B cell (primary cell): ENCODE measurements at regions not wholly inside any gene's neighbourhood (a gene's known extent, or its start where the extent isn't known, plus 50 kb on each side); places are given as distances from the start of the nearest gene placed in this dataset.

Experiments
- ATAC-seq: fragments of 200-7000 bp; cut with Tn5 transposase; one replicate; pipeline ENCODE4 v1.10.0; 2021; ENCODE audit warnings: low read depth, mild to moderate bottlenecking, moderate number of reproducible peaks, moderate library complexity
- CTCF ChIA-PET: fragments of 350-600 bp; sonication (Branson Sonifier 250); formaldehyde crosslinking; loops from one replicate; lab custom pipeline; 2021; ENCODE audit warnings: antibody characterized with exemption, inconsistent platforms; lab: Charles Lee
- POLR2A ChIA-PET: fragments of 350-600 bp; sonication (Branson Sonifier 250); formaldehyde crosslinking; loops from one replicate; lab custom pipeline; 2021; ENCODE audit warnings: antibody characterized with exemption; lab: Charles Lee
- DNase-seq: peaks from one replicate; pipeline ENCODE4 v3.0.0; 2013
- H2AFZ ChIP-seq: 2 replicates; pipeline ENCODE4 v1.6.1; 2012; ENCODE audit warnings: mild to moderate bottlenecking, low read depth, low read length; ENCODE audit not compliant: insufficient read depth, poor library complexity, severe bottlenecking
- H3K27ac ChIP-seq, 2 donors: 1 replicate in 1 of 2; 2 replicates in 1 of 2; pipeline ENCODE4 v1.5.1; 2012 to 2013; ENCODE audit warnings: low read length in 2 of 2, mild to moderate bottlenecking in 2 of 2, moderate library complexity in 1 of 2
- H3K27me3 ChIP-seq, 4 experiments: fragments of 200-600 bp in 1 of 4; sonication (generic) in 1 of 4; replicated peaks in 1 of 4; 1 replicate in 2 of 4; 2 replicates in 2 of 4; pipeline versions ENCODE4 v1.6.1 to v1.7.0; 2013 to 2016; ENCODE audit warnings: low read length in 3 of 4, mild to moderate bottlenecking in 2 of 4, mixed read lengths in 1 of 4, moderate library complexity in 1 of 4; ENCODE audit not compliant: insufficient read depth in 4 of 4, control insufficient read depth in 3 of 4; ENCODE audit errors: control extremely low read depth in 1 of 4
- H3K36me3 ChIP-seq, 2 experiments: replicated peaks in 1 of 2; 1 replicate in 1 of 2; 2 replicates in 1 of 2; pipeline versions ENCODE4 v1.6.1 to v1.7.1; 2013; ENCODE audit warnings: low read length in 1 of 2; ENCODE audit not compliant: insufficient read depth in 2 of 2, control insufficient read depth in 1 of 2; ENCODE audit errors: control extremely low read depth in 1 of 2, extremely low read depth in 1 of 2
- H3K4me1 ChIP-seq, 2 donors: fragments of 200-600 bp in 1 of 2; sonication (generic) in 1 of 2; 1 replicate in 1 of 2; 2 replicates in 1 of 2; pipeline versions ENCODE4 v1.5.1 to v1.6.1; 2013 to 2017; ENCODE audit warnings: low read length in 2 of 2; ENCODE audit not compliant: control insufficient read depth in 2 of 2, insufficient read depth in 2 of 2
- H3K4me2 ChIP-seq: replicated peaks from 2 replicates; pipeline ENCODE3; 2012; ENCODE audit warnings: mild to moderate bottlenecking, low read depth, low read length; ENCODE audit not compliant: poor library complexity, severe bottlenecking
- H3K4me3 ChIP-seq, 5 experiments: fragments of 200-600 bp in 1 of 5; sonication (generic) in 1 of 5; 1 replicate in 3 of 5; 2 replicates in 2 of 5; pipeline versions ENCODE4 v1.5.1 to v1.7.0; 2011 to 2016; ENCODE audit warnings: low read length in 4 of 5, mild to moderate bottlenecking in 4 of 5, low read depth in 2 of 5, control low read depth in 1 of 5, moderate library complexity in 1 of 5; ENCODE audit not compliant: insufficient read depth in 1 of 5; ENCODE audit errors: control extremely low read depth in 1 of 5, extremely low read depth in 1 of 5
- H3K79me2 ChIP-seq: fragments of 200-600 bp; sonication (generic); one replicate; pipeline ENCODE4 v1.6.0; 2016; ENCODE audit warnings: low read length; ENCODE audit not compliant: control insufficient read depth, insufficient read depth
- H3K9ac ChIP-seq: fragments of 200-600 bp; sonication (generic); 2 replicates; pipeline ENCODE4 v1.6.1; 2017; ENCODE audit warnings: mild to moderate bottlenecking, low read length, moderate library complexity
- H3K9me3 ChIP-seq, 3 donors: one replicate each; pipeline versions ENCODE4 v1.6.1 to v1.7.1; 2013; ENCODE audit warnings: low read length in 2 of 3; ENCODE audit not compliant: control insufficient read depth in 2 of 3, insufficient read depth in 1 of 3; ENCODE audit errors: control extremely low read depth in 1 of 3
- H4K20me1 ChIP-seq: 2 replicates; pipeline ENCODE4 v1.6.0; 2012; ENCODE audit warnings: mild to moderate bottlenecking, low read length; ENCODE audit not compliant: insufficient read depth, control insufficient read depth, poor library complexity, severe bottlenecking
- H3K27ac Mint-ChIP-seq: one replicate; pipeline ENCODE4 v1.8.0; 2021; ENCODE audit warnings: mixed read lengths
- H3K27me3 Mint-ChIP-seq: one replicate; pipeline ENCODE4 v1.8.0; 2021; ENCODE audit warnings: mixed read lengths
- H3K4me1 Mint-ChIP-seq: one replicate; pipeline ENCODE4 v1.8.0; 2021; ENCODE audit warnings: mixed read lengths
- H3K4me3 Mint-ChIP-seq: one replicate; pipeline ENCODE4 v1.8.0; 2021; ENCODE audit warnings: mixed read lengths
- H3K9me3 Mint-ChIP-seq: one replicate; pipeline ENCODE4 v1.8.0; 2022; ENCODE audit warnings: mixed read lengths; ENCODE audit not compliant: insufficient read depth
- EZH2 ChIP-seq: IDR thresholded peaks from 2 replicates; pipeline ENCODE4 v1.6.1; 2012; ENCODE audit warnings: borderline replicate concordance, low read depth, mild to moderate bottlenecking, moderate library complexity, low read length; ENCODE audit not compliant: insufficient read depth, poor library complexity, severe bottlenecking
- WGBS: methylation state at CpG from one replicate; pipeline ENCODE4 v1.1.5; 2013; ENCODE audit warnings: missing lambda C conversion rate; ENCODE audit not compliant: insufficient coverage; 5-methylcytosine and 5-hydroxymethylcytosine counted together
- intact Hi-C: fragments of 100-400 bp; cut with micrococcal nuclease; formaldehyde crosslinking; loops from one replicate; pipeline ENCODE4 v1.10.0; 2022
- TF ChIP-seq, protein P1 (sequence below): fragments of 200-600 bp; IDR thresholded peaks from one replicate; pipeline ENCODE4 v1.8.0; 2022; ENCODE audit warnings: antibody characterized with exemption, mild to moderate bottlenecking

DNA sequence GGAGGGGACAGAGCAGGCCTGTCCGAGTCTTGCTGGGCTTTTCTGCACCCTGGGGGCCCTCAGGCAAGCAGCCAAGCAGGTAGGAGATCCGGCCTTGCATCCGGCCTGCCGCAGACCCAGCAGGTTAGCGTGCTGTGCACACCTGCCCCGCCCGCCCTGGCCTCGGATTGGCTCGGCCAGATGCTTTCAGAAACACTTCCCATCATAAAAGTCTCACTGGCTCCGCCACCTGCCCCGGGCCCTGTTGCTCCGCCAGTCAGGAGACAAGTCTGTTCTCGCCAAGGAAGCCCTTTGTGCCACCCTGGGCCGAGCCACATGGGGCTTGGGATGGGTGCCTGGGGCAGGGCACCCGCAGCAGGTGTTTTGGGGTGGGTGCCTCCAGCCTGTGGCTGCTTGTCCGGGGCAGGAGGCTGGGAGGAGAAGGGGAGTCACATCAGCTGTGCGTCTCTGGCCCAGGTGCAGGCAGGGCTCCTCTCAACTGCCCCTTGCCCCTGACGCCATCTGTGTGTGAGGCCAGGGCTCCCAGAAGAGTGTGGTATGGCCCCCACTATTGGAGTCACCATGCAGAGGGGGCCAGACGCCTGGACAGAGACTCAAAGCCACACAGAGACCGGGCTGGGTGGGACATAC is 228.2 kb upstream of the GSE1 start:
- DNase-seq = no peak
- Histone ChIP-seq H3K4me1 (no peaks in the 10 kb centered on the region), H4K20me1 (no peaks in the 10 kb centered on the region), H3K27me3 (peaks cover 0 to 15% (median 1%) of the 10 kb centered on the region in 4 experiments), H3K4me3 (no peak overlapping the region), H3K9ac (no peak overlapping the region), H3K36me3 (no peaks in the 10 kb centered on the region), H3K9me3 (no peaks in the 10 kb centered on the region), H3K4me2 (no peak overlapping the region), H2AFZ (no peak overlapping the region), H3K27ac (no peak overlapping the region), H3K79me2 (no peaks in the 10 kb centered on the region)
- TF ChIP-seq EZH2 = no peak
- TF ChIP-seq, protein P1, sequence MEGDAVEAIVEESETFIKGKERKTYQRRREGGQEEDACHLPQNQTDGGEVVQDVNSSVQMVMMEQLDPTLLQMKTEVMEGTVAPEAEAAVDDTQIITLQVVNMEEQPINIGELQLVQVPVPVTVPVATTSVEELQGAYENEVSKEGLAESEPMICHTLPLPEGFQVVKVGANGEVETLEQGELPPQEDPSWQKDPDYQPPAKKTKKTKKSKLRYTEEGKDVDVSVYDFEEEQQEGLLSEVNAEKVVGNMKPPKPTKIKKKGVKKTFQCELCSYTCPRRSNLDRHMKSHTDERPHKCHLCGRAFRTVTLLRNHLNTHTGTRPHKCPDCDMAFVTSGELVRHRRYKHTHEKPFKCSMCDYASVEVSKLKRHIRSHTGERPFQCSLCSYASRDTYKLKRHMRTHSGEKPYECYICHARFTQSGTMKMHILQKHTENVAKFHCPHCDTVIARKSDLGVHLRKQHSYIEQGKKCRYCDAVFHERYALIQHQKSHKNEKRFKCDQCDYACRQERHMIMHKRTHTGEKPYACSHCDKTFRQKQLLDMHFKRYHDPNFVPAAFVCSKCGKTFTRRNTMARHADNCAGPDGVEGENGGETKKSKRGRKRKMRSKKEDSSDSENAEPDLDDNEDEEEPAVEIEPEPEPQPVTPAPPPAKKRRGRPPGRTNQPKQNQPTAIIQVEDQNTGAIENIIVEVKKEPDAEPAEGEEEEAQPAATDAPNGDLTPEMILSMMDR = no peak
- intact Hi-C loops = no loop called here
- CTCF ChIA-PET = interaction anchor here (1.3 kb wide), 1 partner anchor 8 kb away, joined by 3 read pairs; no protein-coding TSS in a partner anchor
- Mint-ChIP-seq H3K4me1 (no peaks in the 10 kb centered on the region), H3K27me3 (peaks cover 24% of the 10 kb centered on the region), H3K9me3 (no peaks in the 10 kb centered on the region), H3K27ac (no peak overlapping the region), H3K4me3 (no peak overlapping the region)
- 49% methylated on average over 19 of the region's 20 CpGs for WGBS
- ATAC-seq = no peak
- POLR2A ChIA-PET = no interaction called here

DNA sequence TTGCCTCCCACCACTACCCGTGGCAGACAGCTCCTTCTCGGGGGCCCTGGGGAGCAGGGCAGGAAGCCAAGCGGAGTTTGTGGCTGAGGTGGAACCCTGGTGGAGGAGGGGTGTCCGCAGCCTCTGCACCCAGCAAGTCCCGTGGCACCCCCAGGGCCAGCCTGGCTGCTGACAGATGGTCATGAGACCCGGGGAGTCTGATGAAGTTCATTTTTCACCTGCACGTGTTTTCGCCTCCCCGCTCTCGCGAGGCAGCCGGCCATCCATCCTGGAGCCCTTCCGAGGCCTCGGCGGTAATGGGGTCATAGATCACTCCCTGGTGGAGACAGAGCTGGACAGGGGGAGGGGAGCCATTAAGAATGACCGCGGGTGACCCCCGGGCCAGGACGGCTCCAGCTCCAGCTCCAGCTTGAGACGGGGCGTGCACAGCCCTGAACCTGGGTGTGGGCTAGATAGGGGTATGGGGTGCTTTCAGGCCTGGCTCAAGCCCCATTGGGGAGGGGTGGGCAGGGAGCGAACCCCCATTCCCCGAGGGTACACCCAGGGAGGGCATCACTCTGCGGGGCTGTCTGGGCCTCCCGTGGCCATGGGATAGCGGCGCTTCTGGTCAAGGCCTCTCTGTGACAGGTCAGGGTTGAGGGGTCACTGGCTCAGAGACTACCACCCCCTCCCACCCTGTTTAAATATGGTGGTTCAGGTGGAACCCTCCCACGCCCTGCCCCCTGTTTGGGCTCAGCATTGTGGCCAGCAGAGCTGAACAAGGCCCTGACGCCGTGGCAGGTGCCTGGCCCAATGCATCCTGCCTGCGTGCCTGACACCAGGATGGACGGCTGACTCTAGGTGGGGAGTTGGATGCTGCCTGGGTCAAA is 227.4 kb upstream of the GSE1 start:
- Mint-ChIP-seq H3K4me3 (no peak overlapping the region), H3K27me3 (peaks cover 22% of the 10 kb centered on the region), H3K4me1 (no peaks in the 10 kb centered on the region), H3K27ac (no peak overlapping the region), H3K9me3 (no peaks in the 10 kb centered on the region)
- DNase-seq (no peak), ATAC-seq (no peak)
- POLR2A ChIA-PET = no interaction called here
- no peaks in the 10 kb centered on the region for H3K36me3 ChIP-seq
- intact Hi-C loops = no loop called here
- no peak overlapping the region for H3K9ac ChIP-seq
- no peak overlapping the region for H2AFZ ChIP-seq
- peaks cover 0 to 15% (median 1%) of the 10 kb centered on the region in 4 experiments for H3K27me3 ChIP-seq
- no peak overlapping the region for H3K4me3 ChIP-seq
- 75% methylated on average over 27 of the region's 32 CpGs for WGBS
- no peaks in the 10 kb centered on the region for H4K20me1 ChIP-seq
- TF ChIP-seq, protein P1 = no peak
- TF ChIP-seq EZH2 = no peak
- CTCF ChIA-PET = interaction anchor here (1.1 kb wide), 1 partner anchor 17 kb away, joined by 3 read pairs; no protein-coding TSS in a partner anchor
- H3K4me1 ChIP-seq = no peaks in the 10 kb centered on the region
- no peak overlapping the region for H3K4me2 ChIP-seq
- no peaks in the 10 kb centered on the region for H3K9me3 ChIP-seq
- H3K27ac ChIP-seq = no peak overlapping the region
- H3K79me2 ChIP-seq = no peaks in the 10 kb centered on the region
